Gastroesophageal sphincter (tissue), 2 donors: ENCODE measurements at regions not wholly inside any gene's neighbourhood (a gene's known extent, or its start where the extent isn't known, plus 50 kb on each side); places are given as distances from the start of the nearest gene placed in this dataset.

Experiments
- EP300 ChIP-seq: sonication (generic); formaldehyde crosslinking; IDR thresholded peaks from one replicate; pipeline ENCODE4 v1.6.1; 2017; ENCODE audit warnings: antibody characterized with exemption, mild to moderate bottlenecking
- POLR2A ChIP-seq, 2 donors: fragments of 450-650 bp; IDR thresholded peaks; one replicate each; pipeline ENCODE4 v1.6.1; 2017; ENCODE audit warnings: antibody characterized with exemption in 2 of 2, mild to moderate bottlenecking in 2 of 2, moderate library complexity in 1 of 2

GRCh38 chr1:221800831-221801230 is 58.9 kb upstream of the DUSP10 start:
- TF ChIP-seq POLR2A (IDR thresholded peaks at IDR 0.05) (no peak), EP300 (no peak)
